Mesendoderm (in vitro differentiated cells): ENCODE measurements at regions not wholly inside any gene's neighbourhood (a gene's known extent, or its start where the extent isn't known, plus 50 kb on each side); places are given as distances from the start of the nearest gene placed in this dataset.
A peak's percentile ranks its signal among the peaks of the same experiment; 100 is the strongest.

Source experiments
- DNase-seq: peaks from one replicate; pipeline ENCODE4 v3.0.0; 2013
- H2AK5ac ChIP-seq: 2 replicates; pipeline ENCODE4 v1.6.1; 2013; ENCODE audit warnings: low read length, inconsistent platforms
- H2BK120ac ChIP-seq: 2 replicates; pipeline ENCODE4 v1.6.1; 2013; ENCODE audit warnings: low read depth, mild to moderate bottlenecking, low read length, moderate library complexity, mixed read lengths
- H2BK15ac ChIP-seq: replicated peaks from 2 replicates; pipeline ENCODE4 v1.6.1; 2013; ENCODE audit warnings: low read depth, mild to moderate bottlenecking, moderate library complexity
- H2BK5ac ChIP-seq: 2 replicates; pipeline ENCODE4 v1.6.1; 2013; ENCODE audit warnings: low read length, inconsistent platforms
- H3K18ac ChIP-seq: 2 replicates; pipeline ENCODE4 v1.6.1; 2013; ENCODE audit warnings: mild to moderate bottlenecking, low read length, mixed read lengths
- H3K23ac ChIP-seq: one replicate; pipeline ENCODE4 v1.6.1; 2013; ENCODE audit warnings: low read length
- H3K27ac ChIP-seq: 2 replicates; pipeline ENCODE4 v1.5.1; 2013; ENCODE audit warnings: low read depth, mild to moderate bottlenecking, inconsistent platforms, low read length, moderate library complexity
- H3K27me3 ChIP-seq: 2 replicates; pipeline ENCODE4 v1.6.1; 2013; ENCODE audit warnings: low read length, control low read depth, mild to moderate bottlenecking, inconsistent platforms; ENCODE audit not compliant: insufficient read depth, poor library complexity
- H3K36me3 ChIP-seq: 2 replicates; pipeline ENCODE4 v1.6.1; 2013; ENCODE audit warnings: low read length, inconsistent platforms; ENCODE audit not compliant: control insufficient read depth, insufficient read depth
- H3K4ac ChIP-seq: one replicate; pipeline ENCODE4 v1.6.1; 2013; ENCODE audit warnings: low read depth, mild to moderate bottlenecking, low read length, moderate library complexity
- H3K4me1 ChIP-seq: 2 replicates; pipeline ENCODE4 v1.6.1; 2013; ENCODE audit warnings: low read depth, low read length, inconsistent platforms; ENCODE audit not compliant: control insufficient read depth
- H3K4me2 ChIP-seq: 2 replicates; pipeline ENCODE4 v1.6.1; 2013; ENCODE audit warnings: low read length
- H3K4me3 ChIP-seq: 2 replicates; pipeline ENCODE4 v1.5.1; 2013; ENCODE audit warnings: mild to moderate bottlenecking, low read length
- H3K56ac ChIP-seq: one replicate; pipeline ENCODE4 v1.6.1; 2013; ENCODE audit warnings: low read length
- H3K79me1 ChIP-seq: 2 replicates; pipeline ENCODE4 v1.6.1; 2013; ENCODE audit warnings: low read length, inconsistent platforms
- H3K79me2 ChIP-seq: 2 replicates; pipeline ENCODE4 v1.6.1; 2013; ENCODE audit warnings: mild to moderate bottlenecking, low read length; ENCODE audit not compliant: control insufficient read depth, insufficient read depth
- H3K9ac ChIP-seq: 2 replicates; pipeline ENCODE4 v1.6.1; 2013; ENCODE audit warnings: low read length, inconsistent platforms
- H4K5ac ChIP-seq: one replicate; pipeline ENCODE4 v1.6.1; 2013; ENCODE audit warnings: low read length
- H4K8ac ChIP-seq: one replicate; pipeline ENCODE4 v1.6.1; 2013; ENCODE audit warnings: low read depth, mild to moderate bottlenecking, control low read depth, low read length, moderate library complexity
- WGBS: extraction: QIAGEN DNeasy Blood & Tissue Kit; methylation state at CpG from one replicate; pipeline ENCODE4 v1.1.7; 2013; ENCODE audit warnings: low lambda C conversion rate, missing lambda C conversion rate; ENCODE audit not compliant: insufficient coverage; ENCODE audit errors: extremely low coverage; 5-methylcytosine and 5-hydroxymethylcytosine counted together

DNA sequence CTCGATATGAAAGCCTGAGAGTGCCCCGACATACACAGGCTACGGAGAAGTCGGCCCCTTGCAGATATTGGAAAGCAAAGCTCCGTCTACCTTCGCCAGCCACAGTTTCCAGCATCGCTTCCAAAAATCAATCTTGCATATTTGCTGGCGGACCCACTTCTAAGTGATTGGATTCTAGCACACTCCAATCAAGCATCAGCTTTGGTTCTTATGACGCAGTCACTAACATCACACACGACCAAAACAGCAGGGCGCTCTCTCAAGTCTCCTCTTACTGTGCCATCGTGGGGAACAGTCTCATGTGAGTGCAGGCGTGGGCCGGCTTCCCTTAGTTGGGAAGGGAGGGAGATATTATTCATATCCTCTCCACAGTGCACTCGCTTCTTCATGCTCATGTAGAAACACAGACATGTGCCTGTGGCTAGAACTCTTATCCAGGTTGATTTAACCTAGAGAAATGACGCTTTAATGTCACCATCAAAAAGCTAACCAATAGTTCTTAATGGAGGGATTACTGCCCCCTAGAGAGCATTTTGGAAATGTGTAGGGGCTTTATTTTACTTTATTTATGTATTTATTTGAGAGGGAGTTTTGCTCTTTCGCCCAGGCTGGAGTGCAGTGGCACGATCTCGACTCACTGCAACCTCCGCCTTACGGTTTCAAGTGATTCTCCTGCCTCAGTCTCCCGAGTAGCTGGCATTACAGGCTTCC is 229.8 kb downstream of the SOD2 start:
- peak; percentile 65 for DNase-seq
- WGBS, result no CpG with 5 or more reads among the region's 22 CpGs
- no peak overlapping the region for H3K56ac ChIP-seq

DNA sequence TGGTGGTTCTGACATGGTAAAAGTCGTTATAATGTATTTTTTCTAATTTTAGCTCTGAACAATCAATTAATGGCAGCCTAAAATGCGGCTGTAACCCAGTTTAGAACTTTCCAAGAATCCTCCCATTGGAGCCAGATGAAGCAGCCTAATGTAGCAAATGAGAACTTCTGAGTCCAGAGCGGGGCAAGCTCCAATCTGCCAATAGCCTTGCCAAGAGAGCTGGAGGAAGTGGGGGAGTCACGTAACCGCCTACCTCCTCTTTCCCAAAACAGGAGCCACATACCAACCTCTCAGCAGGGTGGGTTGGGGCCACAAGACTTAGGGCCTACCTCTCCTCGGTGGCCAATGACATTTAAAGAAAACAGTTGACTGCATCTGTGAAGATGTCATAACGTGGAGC is 230.6 kb downstream of the SOD2 start:
- no peak overlapping the region for H3K23ac ChIP-seq
- H3K4me1 ChIP-seq, result no peaks in the 10 kb centered on the region
- no peak overlapping the region for H4K5ac ChIP-seq
- no peak overlapping the region for H2AK5ac ChIP-seq
- H4K8ac ChIP-seq, result no peak overlapping the region
- H3K27ac ChIP-seq, result no peak overlapping the region
- no peak overlapping the region for H2BK5ac ChIP-seq
- H3K4me2 ChIP-seq, result no peak overlapping the region
- no peak overlapping the region for H3K18ac ChIP-seq
- no peak overlapping the region for H3K9ac ChIP-seq
- H3K27me3 ChIP-seq, result no peaks in the 10 kb centered on the region
- no peaks in the 10 kb centered on the region for H3K79me2 ChIP-seq
- no peak overlapping the region for H3K56ac ChIP-seq
- no peak overlapping the region for H2BK120ac ChIP-seq
- no peaks in the 10 kb centered on the region for H3K36me3 ChIP-seq
- no peak overlapping the region for H3K4me3 ChIP-seq
- no peak overlapping the region for H2BK15ac ChIP-seq
- no CpG with 5 or more reads among the region's 7 CpGs for WGBS
- H3K4ac ChIP-seq, result no peak overlapping the region
- DNase-seq, result no peak
- H3K79me1 ChIP-seq, result no peaks in the 10 kb centered on the region

More for the DNA sequence above, 229.8 kb downstream of the SOD2 start:
- Histone ChIP-seq H2BK15ac (no peak overlapping the region), H3K4me2 (no peak overlapping the region), H3K18ac (no peak overlapping the region), H3K4me3 (no peak overlapping the region), H4K5ac (no peak overlapping the region), H3K4ac (no peak overlapping the region), H2AK5ac (no peak overlapping the region), H2BK120ac (no peak overlapping the region), H3K27me3 (no peaks in the 10 kb centered on the region), H3K9ac (no peak overlapping the region), H2BK5ac (no peak overlapping the region), H3K79me1 (no peaks in the 10 kb centered on the region), H3K36me3 (no peaks in the 10 kb centered on the region), H3K27ac (no peak overlapping the region), H3K4me1 (no peaks in the 10 kb centered on the region), H3K79me2 (no peaks in the 10 kb centered on the region), H4K8ac (no peak overlapping the region), H3K23ac (no peak overlapping the region)

DNA sequence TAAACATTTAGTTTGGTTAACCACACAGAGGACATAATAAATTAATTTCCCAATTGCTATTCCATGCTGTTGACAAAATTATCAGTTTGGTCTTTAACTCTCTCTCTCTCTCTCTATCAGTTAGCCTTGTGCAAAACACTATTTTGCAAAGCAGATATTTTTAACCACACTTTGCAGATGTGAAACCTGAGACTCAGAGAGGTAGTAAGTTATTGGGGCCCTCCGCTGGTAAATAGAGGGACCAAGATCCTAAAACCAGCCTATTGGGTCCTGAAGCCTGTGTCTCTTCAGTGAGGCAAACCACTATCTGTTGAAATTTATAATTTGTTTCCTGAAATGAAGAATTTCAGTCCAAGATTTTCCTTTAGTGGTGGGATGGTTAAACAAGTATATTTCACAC is 231.0 kb downstream of the SOD2 start:
- Histone ChIP-seq H3K36me3 (no peaks in the 10 kb centered on the region), H3K56ac (no peak overlapping the region), H3K23ac (no peak overlapping the region), H3K9ac (no peak overlapping the region), H3K18ac (no peak overlapping the region), H2AK5ac (no peak overlapping the region), H3K79me2 (no peaks in the 10 kb centered on the region), H3K4me2 (no peak overlapping the region), H3K27ac (no peak overlapping the region), H3K4ac (no peak overlapping the region), H4K8ac (no peak overlapping the region), H3K4me3 (no peak overlapping the region), H3K79me1 (no peaks in the 10 kb centered on the region), H4K5ac (no peak overlapping the region), H3K4me1 (no peaks in the 10 kb centered on the region), H3K27me3 (no peaks in the 10 kb centered on the region), H2BK5ac (no peak overlapping the region), H2BK120ac (no peak overlapping the region), H2BK15ac (no peak overlapping the region)
- no peak for DNase-seq
- WGBS, result no CpG with 5 or more reads among the region's 1 CpG

DNA sequence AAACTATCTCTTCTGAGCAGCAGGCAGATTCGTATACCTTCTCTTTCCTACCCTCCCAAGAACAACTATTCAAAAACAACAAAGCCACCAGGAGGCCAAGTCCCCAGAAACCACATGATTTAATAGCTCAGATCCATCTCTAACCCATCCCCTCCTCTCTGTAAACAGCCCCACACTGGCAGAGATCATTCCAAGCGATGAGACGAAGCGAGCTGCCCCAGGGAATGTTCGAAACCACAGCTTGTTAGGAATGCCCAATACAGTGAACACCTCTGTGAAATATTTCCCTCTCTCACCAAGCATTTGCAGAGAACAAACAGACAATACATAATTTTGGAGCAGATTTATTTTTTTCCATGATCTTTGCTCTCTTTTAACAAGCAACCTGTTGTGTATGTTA is 231.8 kb downstream of the SOD2 start:
- no peak overlapping the region for H3K27ac ChIP-seq
- no CpG with 5 or more reads among the region's 5 CpGs for WGBS

DNA sequence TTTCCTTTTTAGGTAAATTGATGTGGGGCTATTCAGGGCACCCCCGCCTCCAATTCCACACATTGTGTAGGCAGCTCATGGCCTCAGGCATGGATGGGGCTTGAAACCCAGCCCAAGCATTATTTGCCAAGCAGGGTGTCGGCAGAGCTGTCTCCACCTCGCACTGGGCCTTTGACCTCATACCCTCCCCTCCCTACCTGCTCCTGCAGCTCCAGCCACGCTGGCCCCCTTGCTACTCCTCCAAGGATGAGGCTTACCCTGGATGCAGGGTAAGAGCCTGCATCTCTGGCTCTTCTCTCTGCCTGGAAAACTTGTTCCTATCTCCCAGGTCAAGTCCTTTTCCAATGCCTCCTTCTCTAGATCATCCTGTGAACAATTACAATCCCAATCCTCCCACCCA is 232.6 kb downstream of the SOD2 start:
- H3K4me1 ChIP-seq, result no peaks in the 10 kb centered on the region
- no peak overlapping the region for H3K23ac ChIP-seq
- H3K4me3 ChIP-seq, result no peak overlapping the region
- H2BK15ac ChIP-seq, result no peak overlapping the region
- DNase-seq, result peak; percentile 37
- no peaks in the 10 kb centered on the region for H3K79me1 ChIP-seq
- no peak overlapping the region for H3K9ac ChIP-seq
- no peak overlapping the region for H3K56ac ChIP-seq
- H3K18ac ChIP-seq, result no peak overlapping the region
- H3K4me2 ChIP-seq, result no peak overlapping the region
- H3K27ac ChIP-seq, result no peak overlapping the region
- no peak overlapping the region for H2BK120ac ChIP-seq
- H3K36me3 ChIP-seq, result no peaks in the 10 kb centered on the region
- H3K27me3 ChIP-seq, result no peaks in the 10 kb centered on the region
- H2BK5ac ChIP-seq, result no peak overlapping the region
- H3K4ac ChIP-seq, result no peak overlapping the region
- H4K5ac ChIP-seq, result no peak overlapping the region
- H4K8ac ChIP-seq, result no peak overlapping the region
- no CpG with 5 or more reads among the region's 4 CpGs for WGBS
- H3K79me2 ChIP-seq, result no peaks in the 10 kb centered on the region
- no peak overlapping the region for H2AK5ac ChIP-seq

More for the DNA sequence above, 231.8 kb downstream of the SOD2 start:
- H3K27me3 ChIP-seq, result no peaks in the 10 kb centered on the region
- no peaks in the 10 kb centered on the region for H3K4me1 ChIP-seq
- H2BK15ac ChIP-seq, result no peak overlapping the region
- H3K9ac ChIP-seq, result no peak overlapping the region
- no peak overlapping the region for H4K5ac ChIP-seq
- no peaks in the 10 kb centered on the region for H3K79me1 ChIP-seq
- no peak overlapping the region for H3K18ac ChIP-seq
- H3K79me2 ChIP-seq, result no peaks in the 10 kb centered on the region
- no peak overlapping the region for H2BK5ac ChIP-seq
- no peak overlapping the region for H3K4me3 ChIP-seq
- peak; percentile 49 for DNase-seq
- H3K56ac ChIP-seq, result no peak overlapping the region
- no peak overlapping the region for H3K23ac ChIP-seq
- H3K4me2 ChIP-seq, result no peak overlapping the region
- H2BK120ac ChIP-seq, result no peak overlapping the region
- no peak overlapping the region for H3K4ac ChIP-seq
- no peak overlapping the region for H4K8ac ChIP-seq
- no peaks in the 10 kb centered on the region for H3K36me3 ChIP-seq
- no peak overlapping the region for H2AK5ac ChIP-seq

DNA sequence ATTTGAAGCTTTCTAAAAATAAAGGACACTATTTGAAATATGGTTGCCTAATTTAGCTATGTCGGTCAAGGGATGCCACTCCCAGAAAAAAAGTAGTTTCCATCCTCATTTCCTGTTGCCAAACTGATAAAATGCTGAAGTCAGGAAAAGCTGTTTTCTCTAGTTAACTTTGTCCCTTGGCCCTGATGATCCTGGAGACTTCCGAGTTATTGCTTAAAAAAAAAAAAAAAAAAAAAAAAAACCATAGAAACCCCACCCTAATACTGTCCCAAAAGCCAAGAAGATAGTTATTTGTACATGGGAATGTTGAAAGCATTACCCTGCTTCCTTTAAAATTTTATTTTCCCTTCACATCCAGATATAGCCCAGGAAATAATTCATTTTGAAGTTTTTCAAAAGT is 236.7 kb downstream of the SOD2 start:
- Histone ChIP-seq H3K79me2 (no peaks in the 10 kb centered on the region), H2AK5ac (no peak overlapping the region), H3K27me3 (no peaks in the 10 kb centered on the region), H3K4me3 (no peak overlapping the region), H4K8ac (no peak overlapping the region), H3K9ac (no peak overlapping the region), H3K56ac (no peak overlapping the region), H3K27ac (no peak overlapping the region), H3K79me1 (no peaks in the 10 kb centered on the region), H2BK5ac (no peak overlapping the region), H3K4ac (no peak overlapping the region), H4K5ac (no peak overlapping the region), H2BK15ac (no peak overlapping the region), H3K4me1 (no peaks in the 10 kb centered on the region), H3K36me3 (no peaks in the 10 kb centered on the region), H2BK120ac (no peak overlapping the region), H3K18ac (no peak overlapping the region), H3K23ac (no peak overlapping the region), H3K4me2 (no peak overlapping the region)
- no peak for DNase-seq
- WGBS, result no CpG with 5 or more reads among the region's 2 CpGs
